ENCODE measurements at regions not wholly inside any gene's neighbourhood (a gene's known extent, or its start where the extent isn't known, plus 50 kb on each side); places are given as distances from the start of the nearest gene placed in this dataset.

GRCh38 chr9:88802533-88802932, 188.7 kb upstream of the S1PR3 start:
- H3K56ac ChIP-seq (replicated peaks; ENCODE audit: insufficient read length, low read depth, low read length): no peak overlapping the region
- no peak overlapping the region for H2AK5ac ChIP-seq (ENCODE audit: low read depth, low read length)
- no peak overlapping the region for H3K4me2 ChIP-seq (ENCODE audit: insufficient read depth in 1 of 2, low read depth in 2 of 2, low read length in 2 of 2)
- H3K23ac ChIP-seq (ENCODE audit: insufficient read length): no peak overlapping the region
- POLR2A ChIA-PET (ENCODE audit: partially characterized antibody): no interaction called here
- DNase-seq (ENCODE audit: low read depth in 1 of 2, low spot score in 2 of 2) (no peak), FAIRE-seq (no peak)
- H3K9me3 ChIP-seq (ENCODE audit: insufficient read depth in 2 of 2, low read depth in 1 of 2, low read length in 1 of 2): no peaks in the 10 kb centered on the region
- H3K23me2 ChIP-seq (ENCODE audit: low read depth, low read length): no peaks in the 10 kb centered on the region
- no peak overlapping the region for H3K14ac ChIP-seq (ENCODE audit: insufficient read length)
- H2AFZ ChIP-seq (ENCODE audit: low read length): no peak overlapping the region
- H3K4me1 ChIP-seq (replicated peaks in 1 of 4; ENCODE audit: control insufficient read depth in 3 of 4, insufficient read depth in 4 of 4, low read length in 3 of 4): no peaks in the 10 kb centered on the region
- H3K4ac ChIP-seq (replicated peaks; ENCODE audit: insufficient read length, low read depth, low read length): no peak overlapping the region
- H4K8ac ChIP-seq (ENCODE audit: extremely low read depth, insufficient read depth, low read length): no peak overlapping the region
- no peaks in the 10 kb centered on the region for H3K79me1 ChIP-seq (ENCODE audit: low read depth, low read length)
- no peak overlapping the region for H2BK120ac ChIP-seq (replicated peaks; ENCODE audit: low read depth, low read length)
- H3K9ac ChIP-seq (replicated peaks in 1 of 4; ENCODE audit: extremely low read depth in 1 of 4, low read depth in 3 of 4, low read length in 3 of 4): no peak overlapping the region
- no peaks in the 10 kb centered on the region for H3K36me3 ChIP-seq (ENCODE audit: control insufficient read depth in 2 of 4, insufficient read depth in 4 of 4, low read length in 3 of 4)
- no peaks in the 10 kb centered on the region for H3K79me2 ChIP-seq (ENCODE audit: control insufficient read depth in 1 of 2, insufficient read depth in 2 of 2, low read length in 2 of 2)
- no peaks in the 10 kb centered on the region; a peak in 1 of 7 replicates for H3K27me3 ChIP-seq (replicated peaks in 1 of 4; ENCODE audit: control insufficient read depth in 3 of 4, extremely low read depth in 1 of 4, insufficient read depth in 3 of 4, low read length in 3 of 4)
- no peak overlapping the region for H2BK5ac ChIP-seq (ENCODE audit: low read depth, low read length)
- 92% methylated on average over 5 of the region's 5 CpGs; no CpG with 5 or more reads in 1 of the 2 experiments for WGBS, 2 experiments (ENCODE audit: extremely low coverage in 1 of 2, insufficient coverage in 1 of 2, insufficient read length in 1 of 2, insufficient replicate concordance in 2 of 2, low coverage in 1 of 2, low lambda C conversion rate in 2 of 2, missing lambda C conversion rate in 1 of 2)
- CTCF ChIA-PET (ENCODE audit: partially characterized antibody): no interaction called here
- H2BK12ac ChIP-seq (ENCODE audit: low read depth, low read length): no peak overlapping the region
- no peak overlapping the region for H4K91ac ChIP-seq (replicated peaks; ENCODE audit: insufficient read length, low read length)
- H4K20me1 ChIP-seq (replicated peaks in 1 of 2; ENCODE audit: control insufficient read depth in 1 of 2, insufficient read depth in 2 of 2, low read length in 2 of 2): no peaks in the 10 kb centered on the region
- no peak overlapping the region for H3K4me3 ChIP-seq (ENCODE audit: extremely low read depth in 1 of 4, insufficient read depth in 2 of 4, low read depth in 3 of 4, low read length in 4 of 4)
- H2BK15ac ChIP-seq (ENCODE audit: low read length): no peak overlapping the region
- H3K27ac ChIP-seq (ENCODE audit: low read depth, low read length): no peak overlapping the region
- no peak overlapping the region for H2BK20ac ChIP-seq (ENCODE audit: low read length)
- H4K5ac ChIP-seq (ENCODE audit: insufficient read length, low read depth, low read length): no peak overlapping the region
- no peak overlapping the region for H3K18ac ChIP-seq (ENCODE audit: extremely low read depth, low read length)
- TF ChIP-seq RFX5 (IDR thresholded peaks at IDR 0.05; ENCODE audit: borderline replicate concordance, low read depth, low read length): no peak
- TF ChIP-seq SIRT6 (IDR thresholded peaks at IDR 0.05; ENCODE audit: low read length): no peak
- no peak for TF ChIP-seq RAD21 (IDR thresholded peaks at IDR 0.05 in 1 of 2, conservative IDR thresholded peaks at IDR 0.05 in 1 of 2; ENCODE audit: low read depth in 2 of 2, low read length in 2 of 2)
- no peak for TF ChIP-seq KDM4A (IDR thresholded peaks at IDR 0.05; ENCODE audit: low read depth, low read length, severe bottlenecking)
- no peak for TF ChIP-seq POU5F1 (IDR thresholded peaks at IDR 0.05; ENCODE audit: low read depth, low read length)
- TF ChIP-seq USF2 (IDR thresholded peaks at IDR 0.05; ENCODE audit: low read length): no peak
- no peak for TF ChIP-seq GABPA (IDR thresholded peaks at IDR 0.05; ENCODE audit: borderline replicate concordance, insufficient read depth, low read length)
- no peak for TF ChIP-seq EZH2 (IDR thresholded peaks at IDR 0.05; ENCODE audit: low read depth, low read length, severe bottlenecking)
- no peak for TF ChIP-seq GTF2F1 (IDR thresholded peaks at IDR 0.05; ENCODE audit: borderline replicate concordance, low read depth, low read length)
- TF ChIP-seq SP4 (IDR thresholded peaks at IDR 0.05; ENCODE audit: low read length): no peak
- no peak for TF ChIP-seq CHD1 (IDR thresholded peaks at IDR 0.05; ENCODE audit: low read depth, low read length)
- no peak for TF ChIP-seq PHF8 (conservative IDR thresholded peaks at IDR 0.05; ENCODE audit: low read depth, low read length)
- TF ChIP-seq NRF1 (IDR thresholded peaks at IDR 0.05; ENCODE audit: low read depth, low read length): no peak
- no peak for TF ChIP-seq RXRA (IDR thresholded peaks at IDR 0.05; ENCODE audit: insufficient read depth, low read depth, low read length)

Measured in H1 (cell line).